Stimulated activated CD8-positive, alpha-beta memory T cell treated with anti-CD3 and anti-CD28 coated beads, Interleukin-4, amount 100 ng/mL, for 48 hours (primary cell): ENCODE measurements at regions not wholly inside any gene's neighbourhood (a gene's known extent, or its start where the extent isn't known, plus 50 kb on each side); places are given as distances from the start of the nearest gene placed in this dataset.

Experiments
- DNase-seq: peaks from one replicate; pipeline ENCODE4 v3.0.0-alpha.2; 2020

GRCh38 chr1:232225336-232226131 is 404.4 kb downstream of the SIPA1L2 start:
- no peak for DNase-seq

- DNase-seq = no peak
These were observed 406.0 kb downstream of the SIPA1L2 start for GRCh38 chr1:232223887-232224286.

- no peak for DNase-seq
These were observed 406.7 kb downstream of the SIPA1L2 start for GRCh38 chr1:232223183-232223708.

GRCh38 chr1:232222614-232223013 is 407.3 kb downstream of the SIPA1L2 start:
- DNase-seq = no peak

- no peak for DNase-seq
These were observed 408.0 kb downstream of the SIPA1L2 start for GRCh38 chr1:232221802-232222499.

- no peak for DNase-seq
These were observed 410.7 kb downstream of the SIPA1L2 start for GRCh38 chr1:232218955-232219865.

GRCh38 chr1:232213928-232214327 is 416.0 kb downstream of the SIPA1L2 start:
- DNase-seq = no peak

- no peak for DNase-seq
These were observed 417.7 kb downstream of the SIPA1L2 start for GRCh38 chr1:232212253-232212652.

- peak; percentile 24 for DNase-seq
These were observed 418.8 kb downstream of the SIPA1L2 start for GRCh38 chr1:232211149-232211548.

GRCh38 chr1:232209357-232209756 is 420.6 kb downstream of the SIPA1L2 start:
- DNase-seq = no peak

GRCh38 chr1:232207073-232207866 is 422.7 kb downstream of the SIPA1L2 start:
- DNase-seq = no peak

GRCh38 chr1:232204269-232204668 is 425.7 kb downstream of the SIPA1L2 start:
- DNase-seq = no peak

GRCh38 chr1:232201024-232201423 is 428.9 kb downstream of the SIPA1L2 start:
- DNase-seq = no peak

- DNase-seq = no peak
These were observed 433.9 kb downstream of the SIPA1L2 start for GRCh38 chr1:232196042-232196441.

- DNase-seq = no peak
These were observed 435.5 kb downstream of the SIPA1L2 start for GRCh38 chr1:232194424-232194823.

GRCh38 chr1:232193451-232193783 is 436.5 kb downstream of the SIPA1L2 start:
- DNase-seq = no peak

GRCh38 chr1:232192781-232193450 is 437.0 kb downstream of the SIPA1L2 start:
- no peak for DNase-seq

GRCh38 chr1:232191560-232191959 is 438.4 kb downstream of the SIPA1L2 start:
- DNase-seq = no peak

- DNase-seq = no peak
These were observed 441.6 kb downstream of the SIPA1L2 start for GRCh38 chr1:232188318-232188717.

GRCh38 chr1:232186931-232187330 is 443.0 kb downstream of the SIPA1L2 start:
- no peak for DNase-seq
